ENCODE measurements at regions not wholly inside any gene's neighbourhood (a gene's known extent, or its start where the extent isn't known, plus 50 kb on each side); places are given as distances from the start of the nearest gene placed in this dataset.

GRCh38 chr5:175219366-175219765, 224.6 kb downstream of the DRD1 start:
- TF ChIP-seq EZH2 (IDR thresholded peaks at IDR 0.05; ENCODE audit: low read length, unreplicated experiment) = no peak
- no peak for TF ChIP-seq CTCF (conservative IDR thresholded peaks at IDR 0.05; ENCODE audit: low read depth, low read length)
